ENCODE measurements at regions not wholly inside any gene's neighbourhood (a gene's known extent, or its start where the extent isn't known, plus 50 kb on each side); places are given as distances from the start of the nearest gene placed in this dataset.

DNA sequence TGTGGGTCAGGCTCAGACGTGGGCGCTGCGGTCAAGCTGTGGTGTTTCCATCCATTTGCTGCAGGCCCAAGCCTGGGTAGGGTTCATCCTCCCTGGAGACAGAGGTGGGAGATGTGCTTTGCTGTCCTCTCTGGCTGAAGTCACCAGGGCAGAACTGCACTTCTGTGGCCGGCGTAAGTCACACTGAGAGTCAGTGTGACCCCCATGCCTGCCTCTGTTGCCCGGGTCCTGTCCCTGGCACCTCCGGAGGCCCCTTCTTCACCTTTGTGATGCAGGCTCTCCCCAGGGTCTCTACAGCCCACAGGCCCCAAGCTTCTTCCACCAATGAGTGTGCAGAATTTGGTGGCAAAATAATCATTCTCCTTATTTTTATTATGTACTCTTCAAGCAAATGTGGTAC lies 53.8 kb upstream of the DACT2 start:
- Histone ChIP-seq H3K4me3 (ENCODE audit: low read length, poor library complexity, severe bottlenecking) (no peak overlapping the region), H2AFZ (ENCODE audit: low read length) (no peak overlapping the region), H3K9ac (ENCODE audit: low read depth, low read length, poor library complexity, severe bottlenecking) (no peak overlapping the region), H3K9me2 (replicated peaks; ENCODE audit: low read depth, low read length) (no peaks in the 10 kb centered on the region), H3K9me3 (ENCODE audit: insufficient read depth, low read depth, low read length) (peaks cover 23% of the 10 kb centered on the region; the same call in 1 of the 2 replicates), H3F3A (ENCODE audit: low read depth) (no peaks in the 10 kb centered on the region), H4K20me1 (ENCODE audit: insufficient read depth, low read length, poor library complexity, severe bottlenecking) (no peaks in the 10 kb centered on the region), H3K36me3 (ENCODE audit: insufficient read depth, low read length) (no peaks in the 10 kb centered on the region), H3K79me2 (ENCODE audit: insufficient read depth, low read length) (no peaks in the 10 kb centered on the region), H3K27me3 (ENCODE audit: insufficient read depth, low read length, poor library complexity, severe bottlenecking) (no peaks in the 10 kb centered on the region), H3K4me2 (ENCODE audit: low read depth, low read length, poor library complexity, severe bottlenecking) (no peak overlapping the region), H3K4me1 (ENCODE audit: insufficient read depth, low read length, poor library complexity, severe bottlenecking) (no peaks in the 10 kb centered on the region)
- no peak for TF ChIP-seq EZH2phosphoT487 (IDR thresholded peaks at IDR 0.05; ENCODE audit: borderline replicate concordance)
- no peak for TF ChIP-seq CTCF (conservative IDR thresholded peaks at IDR 0.05; ENCODE audit: low read length)

GRCh38 chr6:168374051-168374502 lies 54.5 kb upstream of the DACT2 start:
- Histone ChIP-seq H3K9ac (ENCODE audit: low read depth, low read length, poor library complexity, severe bottlenecking) (no peak overlapping the region), H3K4me2 (ENCODE audit: low read depth, low read length, poor library complexity, severe bottlenecking) (no peak overlapping the region), H4K20me1 (ENCODE audit: insufficient read depth, low read length, poor library complexity, severe bottlenecking) (no peaks in the 10 kb centered on the region), H3K36me3 (ENCODE audit: insufficient read depth, low read length) (no peaks in the 10 kb centered on the region), H3K4me3 (ENCODE audit: low read length, poor library complexity, severe bottlenecking) (no peak overlapping the region), H3K9me2 (replicated peaks; ENCODE audit: low read depth, low read length) (no peaks in the 10 kb centered on the region), H3K79me2 (ENCODE audit: insufficient read depth, low read length) (no peaks in the 10 kb centered on the region), H3F3A (ENCODE audit: low read depth) (no peaks in the 10 kb centered on the region), H3K9me3 (ENCODE audit: insufficient read depth, low read depth, low read length) (peaks cover 21% of the 10 kb centered on the region; the same call in 1 of the 2 replicates), H2AFZ (ENCODE audit: low read length) (no peak overlapping the region), H3K27me3 (ENCODE audit: insufficient read depth, low read length, poor library complexity, severe bottlenecking) (no peaks in the 10 kb centered on the region), H3K4me1 (ENCODE audit: insufficient read depth, low read length, poor library complexity, severe bottlenecking) (no peaks in the 10 kb centered on the region)
- TF ChIP-seq CTCF (conservative IDR thresholded peaks at IDR 0.05; ENCODE audit: low read length) (no peak), EZH2phosphoT487 (IDR thresholded peaks at IDR 0.05; ENCODE audit: borderline replicate concordance) (no peak)

- no peaks in the 10 kb centered on the region for H3K9me2 ChIP-seq (replicated peaks; ENCODE audit: low read depth, low read length)
- H3K79me2 ChIP-seq (ENCODE audit: insufficient read depth, low read length), result no peaks in the 10 kb centered on the region
- TF ChIP-seq EZH2phosphoT487 (IDR thresholded peaks at IDR 0.05; ENCODE audit: borderline replicate concordance), result no peak
- no peak for TF ChIP-seq CTCF (conservative IDR thresholded peaks at IDR 0.05; ENCODE audit: low read length)
- no peaks in the 10 kb centered on the region for H4K20me1 ChIP-seq (ENCODE audit: insufficient read depth, low read length, poor library complexity, severe bottlenecking)
- no peak overlapping the region for H2AFZ ChIP-seq (ENCODE audit: low read length)
- no peak overlapping the region for H3K4me2 ChIP-seq (ENCODE audit: low read depth, low read length, poor library complexity, severe bottlenecking)
- H3K27me3 ChIP-seq (ENCODE audit: insufficient read depth, low read length, poor library complexity, severe bottlenecking), result no peaks in the 10 kb centered on the region
- no peaks in the 10 kb centered on the region for H3K36me3 ChIP-seq (ENCODE audit: insufficient read depth, low read length)
- H3K9ac ChIP-seq (ENCODE audit: low read depth, low read length, poor library complexity, severe bottlenecking), result no peak overlapping the region
- H3K4me1 ChIP-seq (ENCODE audit: insufficient read depth, low read length, poor library complexity, severe bottlenecking), result no peaks in the 10 kb centered on the region
- no peak overlapping the region for H3K4me3 ChIP-seq (ENCODE audit: low read length, poor library complexity, severe bottlenecking)
- H3F3A ChIP-seq (ENCODE audit: low read depth), result no peaks in the 10 kb centered on the region
- H3K9me3 ChIP-seq (ENCODE audit: insufficient read depth, low read depth, low read length), result peaks cover 21% of the 10 kb centered on the region; the same call in 1 of the 2 replicates
Measured at GRCh38 chr6:168374541-168375071, 55.0 kb upstream of the DACT2 start.

Measured in Loucy (cell line).